GM19099 (cell line): ENCODE measurements at regions not wholly inside any gene's neighbourhood (a gene's known extent, or its start where the extent isn't known, plus 50 kb on each side); places are given as distances from the start of the nearest gene placed in this dataset.

Source experiments
- POLR2A ChIP-seq: IDR thresholded peaks from 3 replicates; pipeline ENCODE4 v1.6.1; 2011; ENCODE audit warnings: low read depth; ENCODE audit not compliant: insufficient read length; ENCODE audit errors: extremely low read depth

DNA sequence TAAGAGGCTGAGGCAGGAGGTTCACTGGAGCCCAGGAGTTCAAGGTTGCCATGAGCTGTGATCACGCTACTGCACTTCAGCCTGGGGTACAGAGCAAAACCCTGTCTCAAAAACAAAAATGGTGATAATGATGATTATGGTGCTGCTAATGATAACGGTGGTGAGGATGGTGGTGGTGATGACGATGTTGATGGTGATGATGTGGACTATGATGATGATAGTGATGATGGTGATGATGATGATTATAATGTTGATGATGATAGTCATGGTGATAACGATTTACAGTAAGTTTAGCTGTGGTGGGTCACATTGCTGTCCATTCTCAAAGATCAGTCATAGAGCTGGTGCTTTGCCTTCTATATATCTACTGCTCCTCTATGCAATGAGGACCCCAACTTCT lies 1340.6 kb downstream of the UQCRFS1 start:
- no peak for TF ChIP-seq POLR2A

DNA sequence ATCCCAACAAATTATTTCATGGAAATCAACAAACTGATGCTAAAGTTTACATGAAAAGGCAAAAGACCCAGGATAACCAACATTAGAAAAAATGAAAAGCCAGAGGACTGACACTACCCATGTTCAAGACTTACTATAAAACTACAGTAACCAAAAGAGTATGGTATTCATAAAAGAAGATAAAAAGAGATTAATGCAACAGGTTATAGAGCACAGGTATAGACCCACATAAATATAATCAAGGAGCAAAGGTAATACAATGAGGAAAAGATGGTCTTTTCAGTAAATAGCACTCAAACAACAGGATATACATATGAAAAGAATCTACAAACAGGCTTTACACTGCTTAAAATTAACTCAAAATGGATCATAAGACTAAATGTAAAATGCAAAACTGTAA lies 1342.7 kb downstream of the UQCRFS1 start:
- TF ChIP-seq POLR2A = no peak

DNA sequence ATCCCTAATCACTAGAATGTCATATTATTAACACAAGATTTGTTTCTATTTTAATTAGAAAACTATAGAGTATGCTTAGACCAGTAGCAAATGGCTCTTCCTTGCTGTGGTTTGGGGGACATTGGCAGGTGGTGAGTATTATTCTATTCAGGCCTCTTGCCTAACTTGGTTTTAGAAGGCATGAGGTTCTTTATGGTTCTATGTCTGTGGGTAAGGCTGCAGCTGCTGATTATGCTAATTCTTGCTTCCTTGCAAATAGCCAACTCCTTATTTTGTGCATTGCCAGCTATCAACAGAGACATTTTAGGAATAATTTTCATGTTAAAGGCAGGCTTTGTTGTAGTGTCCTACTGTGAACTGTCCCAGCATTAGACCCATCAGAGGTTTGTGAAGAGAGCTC lies 1344.9 kb downstream of the UQCRFS1 start:
- TF ChIP-seq POLR2A = no peak

DNA sequence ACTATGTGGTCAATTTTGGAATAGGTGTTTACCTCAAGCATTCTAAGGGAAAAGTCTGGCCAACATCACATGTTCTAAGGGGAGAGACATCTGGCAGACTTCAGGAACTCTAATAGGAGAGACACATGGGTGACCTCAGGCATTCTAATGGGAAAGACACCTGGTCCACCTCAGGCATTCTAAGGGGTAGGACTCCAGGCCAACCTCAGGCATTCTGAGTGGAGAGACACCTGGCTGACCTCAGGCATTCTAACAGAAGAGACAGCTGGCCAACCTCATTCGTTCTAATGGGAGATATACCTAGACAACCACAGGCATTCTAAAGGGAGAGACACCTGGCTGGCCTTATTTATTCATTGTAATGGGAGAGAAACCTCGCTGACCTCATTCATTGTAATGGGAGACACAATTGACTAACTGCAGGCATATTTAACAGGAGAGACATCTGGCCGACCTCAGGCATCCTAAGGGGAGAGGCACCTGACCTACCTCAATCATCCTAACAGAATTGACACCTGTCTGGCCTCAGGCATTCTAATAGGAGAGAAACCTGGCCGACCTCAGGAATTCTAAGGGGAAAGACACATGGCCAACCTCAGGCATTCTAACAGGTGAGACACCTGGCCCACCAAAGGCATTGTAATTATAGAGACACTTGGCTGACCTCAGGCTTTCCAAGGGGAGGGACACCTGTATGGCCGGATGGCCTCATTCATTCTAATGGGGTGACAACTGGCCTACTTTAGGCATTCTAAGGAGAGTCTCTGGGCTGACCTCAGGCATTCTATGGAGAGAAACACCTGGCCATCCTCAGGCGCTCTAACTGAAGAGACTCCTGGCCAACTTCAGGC lies 1346.8 kb downstream of the UQCRFS1 start:
- no peak for TF ChIP-seq POLR2A

DNA sequence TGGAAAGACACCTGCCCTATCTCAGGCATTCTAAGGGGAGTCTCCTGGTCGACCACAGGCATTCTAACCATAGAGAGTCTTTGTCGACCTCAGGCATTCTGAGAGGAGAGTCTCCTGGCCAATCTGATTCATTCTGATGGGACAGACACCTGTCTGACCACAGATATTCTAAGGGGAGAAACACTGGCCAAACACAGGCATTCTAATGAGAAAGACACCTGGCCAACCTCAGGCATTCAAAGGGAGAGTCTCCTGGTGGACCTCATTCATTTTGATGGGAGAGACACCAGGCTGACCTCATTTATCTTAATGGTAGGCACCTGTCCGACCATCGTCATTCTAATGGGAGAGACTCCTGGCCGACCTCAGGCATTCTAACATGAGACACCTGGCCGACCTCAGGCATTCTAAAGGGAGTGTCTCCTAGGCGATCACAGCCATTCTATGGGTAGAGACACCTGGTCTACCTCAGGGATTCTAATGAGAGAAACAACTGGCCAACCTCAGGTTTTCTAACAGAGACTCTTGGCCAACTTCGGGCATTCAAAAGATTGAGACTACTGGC lies 1351.5 kb downstream of the UQCRFS1 start:
- TF ChIP-seq POLR2A = no peak

DNA sequence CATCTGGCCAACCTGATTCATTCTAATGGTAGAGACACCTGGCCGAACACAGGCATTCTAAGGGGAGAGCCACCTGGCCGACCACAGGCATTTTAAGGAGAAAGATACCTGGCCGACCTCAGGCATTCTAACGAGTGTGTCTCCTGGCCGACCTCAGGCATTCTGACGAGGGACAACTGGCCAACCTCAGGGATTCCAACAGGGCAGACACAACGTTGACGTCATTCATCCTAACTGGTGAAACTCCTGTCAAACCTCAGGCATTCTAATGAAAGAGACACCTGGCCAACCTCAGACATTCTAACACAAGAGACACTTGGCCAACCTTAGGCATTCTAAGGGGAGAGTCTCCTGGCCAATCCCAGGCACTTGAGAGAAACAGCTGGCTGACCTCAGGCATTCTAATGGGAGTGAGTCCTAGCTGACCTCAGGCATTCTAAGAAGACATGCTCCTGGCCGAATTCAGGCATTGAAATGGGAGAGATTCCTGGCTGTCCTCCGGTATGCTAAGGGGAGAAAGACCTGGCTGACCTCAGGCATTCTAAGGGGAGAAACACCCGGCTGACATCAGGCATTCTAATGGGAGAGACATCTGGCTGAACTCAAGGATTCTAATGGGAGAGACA lies 1352.5 kb downstream of the UQCRFS1 start:
- TF ChIP-seq POLR2A = no peak

DNA sequence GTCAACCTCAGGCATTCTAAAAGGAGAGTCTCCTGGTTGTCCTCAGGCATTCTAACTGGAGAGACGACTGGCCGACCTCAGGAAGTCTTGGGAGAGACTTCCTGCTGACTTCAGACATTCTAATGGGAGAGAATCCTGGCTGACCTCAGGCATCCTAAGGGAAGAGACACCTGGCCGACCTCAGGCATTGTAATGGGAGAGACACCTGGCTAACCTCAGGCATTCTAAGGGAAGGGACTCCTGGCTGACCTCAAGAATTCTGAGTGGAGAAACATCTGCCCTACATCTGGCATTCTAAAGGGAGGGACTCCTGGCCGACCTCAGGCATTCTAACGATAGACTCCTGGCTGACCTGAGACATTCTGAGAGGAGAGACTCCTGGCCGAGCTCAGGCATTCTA lies 1353.3 kb downstream of the UQCRFS1 start:
- no peak for TF ChIP-seq POLR2A

DNA sequence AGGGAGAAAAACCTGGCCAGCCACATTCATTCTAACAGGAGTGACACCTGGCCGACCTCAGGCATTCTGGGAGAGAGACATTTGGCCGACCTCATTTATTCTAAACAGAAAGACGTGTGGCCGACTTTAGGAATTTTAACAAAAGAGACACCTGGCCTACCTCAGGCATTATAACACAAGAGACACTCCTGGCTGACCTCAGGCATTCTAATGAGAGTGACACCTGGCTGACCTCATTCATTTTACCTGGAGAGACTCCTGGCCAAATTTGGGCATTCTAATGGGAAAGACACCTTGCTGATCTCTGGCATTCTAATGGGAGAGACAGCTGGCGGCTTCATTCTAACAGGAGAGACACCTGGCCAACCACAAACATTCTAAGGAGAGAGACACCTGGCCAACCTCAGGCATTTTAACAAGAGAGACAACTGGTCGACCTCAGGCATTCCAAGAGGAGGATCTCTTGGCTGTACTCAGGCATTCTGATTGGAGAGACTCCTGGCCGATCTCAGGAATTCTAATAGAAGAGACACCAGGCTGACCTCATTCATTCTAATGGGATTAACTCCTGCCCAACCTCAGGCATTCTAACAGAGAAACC lies 1353.9 kb downstream of the UQCRFS1 start:
- no peak for TF ChIP-seq POLR2A

DNA sequence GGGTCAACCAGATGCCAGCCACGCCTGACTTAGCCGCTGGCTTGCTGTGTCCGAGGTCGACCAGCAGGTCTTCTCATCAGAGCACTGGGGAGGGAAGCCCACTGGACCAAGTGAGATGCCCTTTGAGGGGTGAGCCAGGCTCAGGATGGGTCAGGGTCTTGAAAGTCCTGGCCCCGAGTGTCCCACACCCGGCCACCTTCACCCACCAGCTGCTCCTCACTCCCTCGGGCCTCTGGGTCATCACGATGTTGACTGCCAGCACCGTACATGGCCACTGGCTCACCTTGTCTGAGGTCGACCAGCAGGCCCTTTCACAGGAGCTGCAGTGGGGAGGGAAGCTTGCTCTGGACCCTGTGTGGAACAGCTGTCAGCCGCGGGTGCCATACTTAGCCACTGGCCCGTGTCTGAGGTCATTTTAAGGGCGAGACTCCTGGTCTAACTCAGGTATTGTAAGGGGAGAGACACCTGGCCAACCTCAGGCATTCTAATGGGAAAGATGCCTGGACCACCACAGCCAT lies 1361.3 kb downstream of the UQCRFS1 start:
- no peak for TF ChIP-seq POLR2A

DNA sequence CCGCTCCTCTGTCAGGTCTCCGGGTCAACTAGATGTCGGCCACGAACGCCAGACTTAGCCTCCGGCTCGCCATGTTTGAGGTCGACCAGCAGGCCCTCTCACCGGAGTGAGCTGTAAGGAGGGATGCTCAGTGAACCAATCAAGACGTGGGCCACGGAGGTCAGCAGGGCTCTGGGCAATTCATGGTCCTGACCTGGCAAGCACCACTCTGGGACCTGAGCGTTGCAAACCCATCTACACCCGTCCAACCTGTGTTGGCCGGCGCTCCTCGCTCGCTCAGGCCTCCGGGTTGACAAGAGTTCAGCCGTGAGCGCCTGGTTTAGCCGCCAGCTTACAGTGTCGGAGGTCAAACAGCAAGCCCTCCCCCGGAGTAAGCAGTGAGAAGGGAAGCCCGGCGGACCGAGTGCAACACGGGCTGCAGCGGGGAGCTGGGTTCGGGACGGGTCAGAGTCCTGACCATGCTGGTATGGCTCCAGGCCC lies 1361.9 kb downstream of the UQCRFS1 start:
- TF ChIP-seq POLR2A = no peak

DNA sequence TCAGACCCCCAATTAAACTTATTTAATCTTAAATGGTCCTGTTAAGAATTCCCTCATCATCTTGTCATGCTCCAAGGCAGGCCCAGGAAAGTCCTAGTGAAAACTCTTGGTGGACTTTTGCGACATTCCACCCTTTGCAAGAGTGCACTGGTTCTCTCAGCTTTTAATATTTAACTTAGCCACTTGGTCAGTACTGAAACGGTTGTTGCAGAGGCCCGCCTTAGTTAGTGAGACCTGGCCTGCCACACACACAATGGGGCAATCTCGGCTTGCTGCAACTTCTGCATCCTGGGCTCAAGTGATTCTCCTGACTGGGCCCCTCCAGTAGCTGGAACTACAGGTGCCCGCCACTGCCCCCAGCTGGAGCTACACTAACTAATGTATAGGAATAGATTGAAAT lies 1366.0 kb downstream of the UQCRFS1 start:
- no peak for TF ChIP-seq POLR2A

DNA sequence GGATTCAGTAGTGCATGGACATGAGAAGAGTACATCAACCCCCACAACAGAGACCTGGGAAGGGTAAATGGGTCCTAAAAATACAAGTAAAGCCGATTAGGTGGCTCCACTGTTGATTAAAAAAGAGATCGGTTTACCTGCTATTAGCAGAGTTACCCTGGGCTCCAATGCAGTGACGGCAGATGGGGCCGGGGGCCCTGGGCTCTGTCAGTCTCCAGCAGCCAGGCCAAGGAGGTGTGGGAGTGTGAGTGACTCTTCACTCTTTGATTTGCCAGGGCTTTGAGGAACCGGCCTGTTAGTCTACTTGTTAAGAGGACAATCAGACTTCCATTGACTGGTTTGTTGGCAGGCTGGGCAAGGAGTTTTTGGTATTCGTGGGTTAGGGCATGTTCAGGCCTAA lies 1368.7 kb downstream of the UQCRFS1 start:
- TF ChIP-seq POLR2A = no peak

DNA sequence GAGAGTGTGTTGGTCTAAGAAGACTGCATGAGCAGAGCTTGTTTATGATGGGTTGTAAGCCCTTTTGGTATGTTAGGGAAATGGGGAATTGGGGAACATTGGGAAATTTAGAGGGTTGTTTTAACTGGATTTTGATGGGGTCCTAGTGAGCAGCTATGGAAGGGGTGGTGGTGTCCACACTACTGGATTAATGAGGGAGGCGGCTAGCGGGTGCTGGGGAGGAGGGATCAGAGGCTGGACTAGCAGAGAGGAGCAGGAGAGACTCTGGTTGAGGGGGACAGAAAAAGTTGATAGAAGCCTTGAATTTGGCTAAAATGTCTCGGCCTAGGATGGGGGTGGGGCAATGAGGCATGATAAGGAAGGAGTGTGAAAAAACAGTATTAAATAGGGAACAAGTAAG lies 1369.1 kb downstream of the UQCRFS1 start:
- TF ChIP-seq POLR2A = no peak

DNA sequence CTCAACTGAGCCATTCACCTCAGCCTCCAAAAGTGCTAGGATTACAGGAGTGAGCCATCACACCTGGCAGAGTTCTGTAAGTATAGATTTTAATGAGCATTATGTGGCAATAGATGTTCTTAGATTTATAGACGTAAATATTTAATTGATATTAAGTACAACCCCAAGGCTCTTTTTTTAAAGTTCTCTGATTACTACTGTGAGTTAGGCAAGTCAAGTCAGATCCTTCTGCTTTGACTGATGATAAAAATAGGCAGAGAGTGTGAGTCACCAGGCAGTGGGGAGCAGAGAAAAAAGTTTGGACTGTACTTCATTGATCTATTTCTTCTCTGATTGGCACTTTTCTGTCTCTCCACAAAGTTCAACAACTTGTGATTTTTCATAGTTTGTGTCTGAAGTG lies 1379.9 kb downstream of the UQCRFS1 start:
- no peak for TF ChIP-seq POLR2A

DNA sequence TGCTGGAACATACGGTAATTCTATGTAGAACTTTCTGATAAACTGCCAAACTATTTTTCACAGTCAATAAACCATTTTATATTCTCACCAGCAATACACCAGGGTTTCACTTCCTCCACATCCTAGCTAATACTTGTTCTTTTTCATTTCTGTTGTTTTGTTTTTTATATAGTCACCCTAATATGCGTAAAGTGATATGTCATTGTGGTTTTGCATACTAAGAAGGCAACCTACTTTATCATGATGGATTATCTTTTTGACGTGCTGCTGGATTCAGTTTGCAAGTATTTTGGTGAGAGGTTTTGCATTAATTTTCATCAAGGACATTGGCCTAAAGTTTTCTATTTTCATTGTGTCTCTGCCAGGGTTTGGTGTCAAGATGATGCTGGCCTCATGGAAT lies 1384.1 kb downstream of the UQCRFS1 start:
- no peak for TF ChIP-seq POLR2A
